SK-N-MC (cell line): ENCODE measurements at regions not wholly inside any gene's neighbourhood (a gene's known extent, or its start where the extent isn't known, plus 50 kb on each side); places are given as distances from the start of the nearest gene placed in this dataset.

Experiments used
- DNase-seq: peaks from one replicate; pipeline ENCODE4 v3.0.0-alpha.2; 2011; ENCODE audit warnings: low read depth, low spot score
- H3K27ac ChIP-seq: fragments of 200-600 bp; sonication (generic); 2 replicates; pipeline ENCODE4 v1.5.1; 2016; ENCODE audit warnings: mixed run types
- H3K36me3 ChIP-seq: fragments of 200-600 bp; sonication (generic); 2 replicates; pipeline ENCODE4 v1.6.1; 2017; ENCODE audit warnings: antibody characterized with exemption, low read length, mixed read lengths; ENCODE audit not compliant: insufficient read depth
- H3K4me3 ChIP-seq: fragments of 200-600 bp; sonication (generic); 2 replicates; pipeline ENCODE4 v1.5.1; 2016
- H3K9ac ChIP-seq: fragments of 200-600 bp; sonication (generic); 2 replicates; pipeline ENCODE4 v1.8.0; 2017; ENCODE audit warnings: mixed run types, mixed read lengths; ENCODE audit not compliant: insufficient read length
- H3K9me3 ChIP-seq: fragments of 200-600 bp; sonication (generic); 2 replicates; pipeline ENCODE4 v1.6.1; 2017; ENCODE audit warnings: low read depth, mild to moderate bottlenecking, antibody characterized with exemption, low read length, moderate library complexity, mixed read lengths
- EZH2 ChIP-seq: fragments of 200-600 bp; sonication (generic); IDR thresholded peaks from one replicate; pipeline ENCODE4 v1.6.1; 2017; ENCODE audit warnings: antibody characterized with exemption
- FOXP2 ChIP-seq: optimal IDR thresholded peaks from 2 replicates; pipeline ENCODE3; 2011; ENCODE audit warnings: mild to moderate bottlenecking, moderate library complexity; ENCODE audit not compliant: insufficient read depth; ENCODE audit errors: extremely low read length, control extremely low read depth
- POLR2AphosphoS5 ChIP-seq: IDR thresholded peaks from 2 replicates; pipeline ENCODE4 v1.6.1; 2012; ENCODE audit warnings: mild to moderate bottlenecking, low read depth, low read length, borderline replicate concordance

- DNase-seq: no peak
- Histone ChIP-seq H3K36me3 (no peaks in the 10 kb centered on the region), H3K9me3 (no peaks in the 10 kb centered on the region), H3K27ac (no peak overlapping the region), H3K4me3 (no peak overlapping the region), H3K9ac (no peak overlapping the region)
- TF ChIP-seq EZH2: no peak
- TF ChIP-seq FOXP2: no peak
Measured at GRCh38 chrX:78517124-78517523, 142.0 kb downstream of the RTL3 start.

DNA sequence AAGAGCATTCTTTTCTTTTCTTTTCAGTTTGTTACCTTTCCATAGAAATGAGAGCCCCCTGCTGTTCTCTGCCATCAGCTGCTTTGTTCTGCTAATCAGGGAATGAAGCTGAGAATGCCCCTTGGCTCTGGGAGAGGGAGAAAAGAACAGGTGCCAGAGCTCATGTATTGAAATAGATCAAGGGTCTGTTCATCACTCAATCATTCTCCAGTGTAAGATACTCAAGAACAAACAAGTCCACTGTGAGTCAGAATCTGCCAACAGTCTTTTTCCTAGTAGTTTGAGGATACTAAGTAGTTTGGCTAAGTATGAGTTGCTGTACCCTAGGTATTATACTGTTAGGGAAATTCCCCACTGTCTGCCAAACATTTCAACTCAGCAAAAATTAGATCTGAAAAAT, 144.3 kb downstream of the RTL3 start:
- TF ChIP-seq FOXP2: no peak
- no peak for TF ChIP-seq POLR2AphosphoS5
- TF ChIP-seq EZH2: no peak
- no peak overlapping the region for H3K4me3 ChIP-seq
- no peak overlapping the region for H3K9ac ChIP-seq
- DNase-seq: no peak
- no peaks in the 10 kb centered on the region for H3K9me3 ChIP-seq
- no peaks in the 10 kb centered on the region for H3K36me3 ChIP-seq
- H3K27ac ChIP-seq: no peak overlapping the region

DNA sequence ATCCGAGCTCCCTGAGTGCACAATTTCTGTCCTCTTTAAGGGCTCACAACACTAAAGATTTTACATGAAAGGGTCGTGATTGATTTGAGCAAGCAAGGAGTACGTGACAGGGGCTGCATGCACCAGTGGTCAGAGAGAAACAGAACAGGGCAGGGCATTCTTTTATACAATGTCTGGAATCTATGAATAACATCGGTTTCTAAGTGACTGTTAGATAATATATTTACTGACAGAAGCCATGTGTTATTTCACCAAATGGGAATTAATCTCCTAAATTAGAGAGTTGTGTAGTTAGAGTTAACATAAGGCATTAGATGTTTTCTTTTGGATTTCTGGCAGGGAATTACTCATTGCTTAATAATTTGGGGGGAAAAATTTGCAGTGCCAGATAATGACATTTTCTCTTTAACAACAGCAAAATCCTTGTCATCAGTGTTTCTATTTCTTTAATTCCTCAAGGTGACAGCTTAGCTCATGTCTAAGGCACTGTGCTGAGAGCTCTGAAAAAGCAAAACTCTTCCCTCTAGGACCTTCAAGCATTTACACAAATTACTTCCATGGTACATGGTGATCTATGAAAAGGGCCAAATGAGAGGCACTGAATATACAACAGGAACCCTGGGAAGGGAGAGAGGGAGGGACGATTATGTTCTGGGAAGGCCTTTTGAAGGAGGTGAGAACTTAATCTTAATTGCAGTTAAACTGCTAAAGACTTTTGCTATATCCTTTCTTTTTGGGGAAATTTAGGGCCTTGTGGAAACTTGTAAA, 145.0 kb downstream of the RTL3 start:
- no peak overlapping the region for H3K4me3 ChIP-seq
- TF ChIP-seq FOXP2 (no peak), EZH2 (no peak), POLR2AphosphoS5 (no peak)
- H3K27ac ChIP-seq: no peak overlapping the region
- H3K9ac ChIP-seq: no peak overlapping the region
- no peak for DNase-seq
- no peaks in the 10 kb centered on the region for H3K9me3 ChIP-seq
- no peaks in the 10 kb centered on the region for H3K36me3 ChIP-seq

GRCh38 chrX:78506248-78506647, 152.9 kb downstream of the RTL3 start:
- DNase-seq: no peak
- no peak overlapping the region for H3K9ac ChIP-seq
- no peaks in the 10 kb centered on the region for H3K36me3 ChIP-seq
- no peak for TF ChIP-seq EZH2
- TF ChIP-seq FOXP2: no peak
- TF ChIP-seq POLR2AphosphoS5: no peak
- H3K9me3 ChIP-seq: no peaks in the 10 kb centered on the region
- H3K27ac ChIP-seq: no peak overlapping the region
- no peak overlapping the region for H3K4me3 ChIP-seq

GRCh38 chrX:78496483-78496882, 162.6 kb downstream of the RTL3 start:
- Histone ChIP-seq H3K36me3 (no peaks in the 10 kb centered on the region), H3K9ac (no peak overlapping the region), H3K4me3 (no peak overlapping the region), H3K27ac (no peak overlapping the region), H3K9me3 (no peaks in the 10 kb centered on the region)
- DNase-seq: no peak
- no peak for TF ChIP-seq POLR2AphosphoS5
- TF ChIP-seq FOXP2: no peak
- TF ChIP-seq EZH2: no peak

DNA sequence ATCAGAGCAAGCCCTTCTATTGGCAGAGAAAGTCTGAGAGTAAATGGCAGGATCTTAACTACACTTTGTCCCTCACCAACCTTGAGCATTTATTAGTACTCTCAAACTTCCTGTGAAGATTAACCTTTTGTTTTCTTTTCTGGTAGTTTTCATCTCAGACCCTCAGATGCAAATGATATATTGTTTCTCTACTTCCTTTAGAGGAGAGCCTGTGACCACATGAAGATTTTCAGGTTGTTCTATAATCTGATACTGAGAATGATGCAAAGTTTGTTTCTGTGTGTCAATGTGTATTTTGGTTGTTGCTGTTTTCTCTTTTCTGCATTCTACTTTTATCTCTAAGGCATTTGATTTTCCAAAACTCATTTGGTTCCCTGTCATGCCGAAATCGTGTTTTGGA, 165.8 kb upstream of the CYSLTR1 start:
- Histone ChIP-seq H3K4me3 (no peak overlapping the region), H3K9me3 (no peaks in the 10 kb centered on the region), H3K9ac (no peak overlapping the region), H3K36me3 (no peaks in the 10 kb centered on the region), H3K27ac (no peak overlapping the region)
- DNase-seq: no peak
- TF ChIP-seq POLR2AphosphoS5 (no peak), FOXP2 (no peak), EZH2 (no peak)

DNA sequence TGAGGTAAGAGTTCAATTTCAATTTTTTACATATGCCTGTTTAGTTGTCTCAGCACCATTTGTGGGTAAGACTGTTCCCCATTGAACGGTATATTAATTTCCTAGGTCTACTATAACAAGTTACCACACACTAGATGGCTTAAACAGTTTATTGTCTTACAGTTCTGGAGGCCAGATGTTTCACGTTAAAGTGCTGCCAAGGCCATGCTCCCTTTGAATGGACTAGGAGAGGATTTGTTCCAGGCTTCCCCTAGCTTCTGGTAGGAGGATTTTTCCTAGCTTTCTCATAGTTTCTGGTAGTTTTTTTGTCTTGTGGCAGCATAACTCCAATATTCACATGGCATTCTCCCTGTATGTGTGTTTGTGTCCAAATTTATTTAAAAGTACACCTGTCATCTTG, 149.3 kb upstream of the CYSLTR1 start:
- no peaks in the 10 kb centered on the region for H3K36me3 ChIP-seq
- no peak overlapping the region for H3K9ac ChIP-seq
- no peak overlapping the region for H3K4me3 ChIP-seq
- TF ChIP-seq POLR2AphosphoS5 (no peak), EZH2 (no peak), FOXP2 (no peak)
- no peak overlapping the region for H3K27ac ChIP-seq
- H3K9me3 ChIP-seq: no peaks in the 10 kb centered on the region
- no peak for DNase-seq

DNA sequence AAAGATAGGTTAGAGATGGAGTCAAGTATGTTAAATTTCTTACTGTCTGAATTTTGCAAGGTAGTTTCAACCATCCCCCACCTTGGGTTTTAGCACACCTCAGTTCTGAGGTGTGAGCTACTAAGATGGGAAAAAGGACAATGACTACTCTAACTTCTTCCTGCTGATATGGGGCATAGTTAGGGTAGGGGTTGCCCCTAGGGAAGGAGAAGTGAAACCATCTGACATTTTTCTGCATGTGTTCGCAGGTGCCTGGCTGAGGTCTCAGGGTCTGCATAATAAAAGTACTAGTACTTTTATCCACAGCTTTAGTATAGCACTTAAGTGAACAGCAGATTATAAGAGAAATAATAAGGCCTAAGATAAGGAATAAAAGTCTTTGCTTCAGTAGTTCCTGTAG, 129.5 kb upstream of the CYSLTR1 start:
- H3K4me3 ChIP-seq: no peak overlapping the region
- H3K9ac ChIP-seq: no peak overlapping the region
- no peaks in the 10 kb centered on the region for H3K36me3 ChIP-seq
- H3K9me3 ChIP-seq: no peaks in the 10 kb centered on the region
- no peak overlapping the region for H3K27ac ChIP-seq
- DNase-seq: no peak
- TF ChIP-seq EZH2 (no peak), POLR2AphosphoS5 (no peak), FOXP2 (no peak)

- Histone ChIP-seq H3K4me3 (no peak overlapping the region), H3K9me3 (no peaks in the 10 kb centered on the region), H3K36me3 (no peaks in the 10 kb centered on the region), H3K9ac (no peak overlapping the region), H3K27ac (no peak overlapping the region)
- TF ChIP-seq EZH2 (no peak), POLR2AphosphoS5 (no peak), FOXP2 (no peak)
- DNase-seq: no peak
Measured at GRCh38 chrX:78455901-78456300, 128.5 kb upstream of the CYSLTR1 start.
